IPS-20b (cell line): ENCODE measurements at regions not wholly inside any gene's neighbourhood (a gene's known extent, or its start where the extent isn't known, plus 50 kb on each side); places are given as distances from the start of the nearest gene placed in this dataset.
"Not testable (repeated sequence)": the region's sequence is repeated elsewhere in the genome, so short reads cannot be mapped to it uniquely, and the experiment has no call there.

Experiments used
- H3K27ac ChIP-seq: one replicate; pipeline ENCODE4 v1.5.1; 2013; ENCODE audit warnings: low read length
- H3K27me3 ChIP-seq: 2 replicates; pipeline ENCODE4 v1.6.1; 2013; ENCODE audit warnings: mild to moderate bottlenecking, low read length, inconsistent platforms; ENCODE audit not compliant: insufficient read depth
- H3K36me3 ChIP-seq: 2 replicates; pipeline ENCODE4 v1.6.1; 2013; ENCODE audit warnings: low read depth, mild to moderate bottlenecking, inconsistent platforms, low read length, moderate library complexity; ENCODE audit not compliant: insufficient read depth
- H3K4me1 ChIP-seq: 2 replicates; pipeline ENCODE4 v1.6.1; 2013; ENCODE audit warnings: mild to moderate bottlenecking, control low read depth, inconsistent platforms, low read length, moderate library complexity; ENCODE audit not compliant: insufficient read depth
- H3K4me3 ChIP-seq: 2 replicates; pipeline ENCODE4 v1.5.1; 2013; ENCODE audit warnings: mild to moderate bottlenecking, low read length, inconsistent platforms
- H3K9ac ChIP-seq: 2 replicates; pipeline ENCODE4 v1.6.1; 2013; ENCODE audit warnings: low read depth, mild to moderate bottlenecking, inconsistent platforms, low read length, moderate library complexity
- H3K9me3 ChIP-seq: 2 replicates; pipeline ENCODE4 v1.6.1; 2013; ENCODE audit warnings: mild to moderate bottlenecking, low read depth, low read length, inconsistent platforms; ENCODE audit not compliant: insufficient read depth

- H3K27ac ChIP-seq, H3K36me3 ChIP-seq, H3K9me3 ChIP-seq, H3K4me3 ChIP-seq, H3K9ac ChIP-seq, H3K4me1 ChIP-seq, H3K27me3 ChIP-seq: not testable (repeated sequence)
Measured at GRCh38 chr2:87132577-87132976, 110.9 kb upstream of the PLGLB1 start.

- H3K9ac ChIP-seq, H3K27ac ChIP-seq, H3K4me1 ChIP-seq, H3K27me3 ChIP-seq, H3K4me3 ChIP-seq, H3K36me3 ChIP-seq, H3K9me3 ChIP-seq: not testable (repeated sequence)
Measured at GRCh38 chr2:87151835-87152493, 130.3 kb upstream of the PLGLB1 start.

- not testable (repeated sequence) for H3K36me3 ChIP-seq, H3K27me3 ChIP-seq, H3K27ac ChIP-seq, H3K9me3 ChIP-seq, H3K4me1 ChIP-seq, H3K9ac ChIP-seq, H3K4me3 ChIP-seq
Measured at GRCh38 chr2:87174454-87174853, 152.8 kb upstream of the PLGLB1 start.

- not testable (repeated sequence) for H3K36me3 ChIP-seq, H3K9ac ChIP-seq, H3K27me3 ChIP-seq, H3K9me3 ChIP-seq, H3K27ac ChIP-seq, H3K4me1 ChIP-seq, H3K4me3 ChIP-seq
Measured at GRCh38 chr2:87183373-87183772, 161.7 kb upstream of the PLGLB1 start.

- not testable (repeated sequence) for H3K27me3 ChIP-seq, H3K36me3 ChIP-seq, H3K4me1 ChIP-seq, H3K4me3 ChIP-seq, H3K9ac ChIP-seq, H3K27ac ChIP-seq, H3K9me3 ChIP-seq
Measured at GRCh38 chr2:87184260-87184659, 162.6 kb upstream of the PLGLB1 start.

GRCh38 chr2:87189214-87189613 is 167.6 kb upstream of the PLGLB1 start:
- H3K4me1 ChIP-seq, H3K27ac ChIP-seq, H3K4me3 ChIP-seq, H3K27me3 ChIP-seq, H3K36me3 ChIP-seq, H3K9me3 ChIP-seq, H3K9ac ChIP-seq: not testable (repeated sequence)

- H3K9ac ChIP-seq, H3K36me3 ChIP-seq, H3K4me1 ChIP-seq, H3K27me3 ChIP-seq, H3K4me3 ChIP-seq, H3K9me3 ChIP-seq, H3K27ac ChIP-seq: not testable (repeated sequence)
Measured at GRCh38 chr2:87193336-87193735, 171.7 kb upstream of the PLGLB1 start.

GRCh38 chr2:87194254-87194999 is 172.8 kb upstream of the PLGLB1 start:
- not testable (repeated sequence) for H3K9me3 ChIP-seq, H3K4me1 ChIP-seq, H3K27ac ChIP-seq, H3K36me3 ChIP-seq, H3K4me3 ChIP-seq, H3K9ac ChIP-seq, H3K27me3 ChIP-seq

- H3K27me3 ChIP-seq, H3K4me3 ChIP-seq, H3K36me3 ChIP-seq, H3K27ac ChIP-seq, H3K9me3 ChIP-seq, H3K9ac ChIP-seq, H3K4me1 ChIP-seq: not testable (repeated sequence)
Measured at GRCh38 chr2:87196720-87197388, 175.2 kb upstream of the PLGLB1 start.

GRCh38 chr2:87198422-87198821 is 176.8 kb upstream of the PLGLB1 start:
- H3K9ac ChIP-seq, H3K4me3 ChIP-seq, H3K27me3 ChIP-seq, H3K4me1 ChIP-seq, H3K36me3 ChIP-seq, H3K27ac ChIP-seq, H3K9me3 ChIP-seq: not testable (repeated sequence)

GRCh38 chr2:87199228-87199627 is 177.6 kb upstream of the PLGLB1 start:
- not testable (repeated sequence) for H3K36me3 ChIP-seq, H3K27ac ChIP-seq, H3K9me3 ChIP-seq, H3K4me1 ChIP-seq, H3K27me3 ChIP-seq, H3K9ac ChIP-seq, H3K4me3 ChIP-seq

GRCh38 chr2:87204569-87205147 is 183.0 kb upstream of the PLGLB1 start:
- H3K27ac ChIP-seq, H3K9me3 ChIP-seq, H3K36me3 ChIP-seq: not testable (repeated sequence)

More at GRCh38 chr2:87204569-87205147, 183.0 kb upstream of the PLGLB1 start:
- not testable (repeated sequence) for H3K4me3 ChIP-seq, H3K4me1 ChIP-seq, H3K27me3 ChIP-seq, H3K9ac ChIP-seq
